Posterior cingulate gyrus (tissue), 11 donors: ENCODE measurements at regions not wholly inside any gene's neighbourhood (a gene's known extent, or its start where the extent isn't known, plus 50 kb on each side); places are given as distances from the start of the nearest gene placed in this dataset.
A peak's percentile ranks its signal among the peaks of the same experiment; 100 is the strongest.
"Not testable (repeated sequence)": the region's sequence is repeated elsewhere in the genome, so short reads cannot be mapped to it uniquely, and the experiment has no call there.

Experiments used
- DNase-seq, 10 donors: peaks; one replicate each; pipeline versions ENCODE4 v3.0.0 to v3.0.0-alpha.2; 2020 to 2021; ENCODE audit warnings: mixed read lengths in 3 of 10
- intact Hi-C: fragments of 100-400 bp; cut with DNase I; formaldehyde crosslinking; loops from one replicate; pipeline ENCODE4 v1.15.1; 2023

- DNase-seq, intact Hi-C loops: not testable (repeated sequence)
Measured at GRCh38 chr19:34620134-34620533, 56.8 kb downstream of the SCGB2B2 start.

GRCh38 chr19:34618410-34618809 lies 58.5 kb downstream of the SCGB2B2 start:
- no peak for DNase-seq
- intact Hi-C loops, result no loop called here

- DNase-seq, result not testable (repeated sequence)
Measured at GRCh38 chr19:34617996-34618395, 59.0 kb downstream of the SCGB2B2 start.

GRCh38 chr19:34603003-34603402 lies 74.0 kb downstream of the SCGB2B2 start:
- intact Hi-C loops, result no loop called here
- no peak for DNase-seq

More at GRCh38 chr19:34617996-34618395, 59.0 kb downstream of the SCGB2B2 start:
- intact Hi-C loops, result not testable (repeated sequence)

- intact Hi-C loops, result no loop called here
- no peak for DNase-seq
Measured at GRCh38 chr19:34601071-34601470, 75.9 kb downstream of the SCGB2B2 start.

GRCh38 chr19:34600366-34600765 lies 76.6 kb downstream of the SCGB2B2 start:
- intact Hi-C loops, result no loop called here
- DNase-seq, result no peak

GRCh38 chr19:34598217-34599155 lies 78.5 kb downstream of the SCGB2B2 start:
- peak in 1 of 10 donors; percentile 61 for DNase-seq
- intact Hi-C loops, result no loop called here

GRCh38 chr19:34597596-34597995 lies 79.4 kb downstream of the SCGB2B2 start:
- peak in 1 of 10 donors; percentile 74 for DNase-seq
- intact Hi-C loops, result no loop called here

- DNase-seq, result no peak
- intact Hi-C loops, result no loop called here
Measured at GRCh38 chr19:34596989-34597388, 80.0 kb downstream of the SCGB2B2 start.

GRCh38 chr19:34596115-34596514 lies 80.8 kb downstream of the SCGB2B2 start:
- DNase-seq, result peak in 1 of 10 donors; percentile 85
- intact Hi-C loops, result no loop called here

- peak in 1 of 10 donors; percentile 68 for DNase-seq
- intact Hi-C loops, result no loop called here
Measured at GRCh38 chr19:34595683-34596082, 81.3 kb downstream of the SCGB2B2 start.

- intact Hi-C loops, result no loop called here
- no peak for DNase-seq
Measured at GRCh38 chr19:34590228-34590627, 86.7 kb downstream of the SCGB2B2 start.

- intact Hi-C loops, result no loop called here
- peak in 1 of 10 donors; percentile 38 for DNase-seq
Measured at GRCh38 chr19:34589730-34590129, 87.2 kb downstream of the SCGB2B2 start.

- DNase-seq, result no peak
- intact Hi-C loops, result no loop called here
Measured at GRCh38 chr19:34588846-34589245, 88.1 kb downstream of the SCGB2B2 start.

GRCh38 chr19:34588249-34588648 lies 88.7 kb downstream of the SCGB2B2 start:
- DNase-seq, result peak in 1 of 10 donors; percentile 60
- intact Hi-C loops, result no loop called here

- no peak for DNase-seq
- intact Hi-C loops, result no loop called here
Measured at GRCh38 chr19:34580408-34580807, 96.6 kb downstream of the SCGB2B2 start.

- no peak for DNase-seq
- intact Hi-C loops, result no loop called here
Measured at GRCh38 chr19:34580055-34580336, 97.0 kb downstream of the SCGB2B2 start.

- intact Hi-C loops, result no loop called here
- DNase-seq, result peak in 1 of 10 donors; percentile 65
Measured at GRCh38 chr19:34579281-34580054, 97.5 kb downstream of the SCGB2B2 start.

GRCh38 chr19:34578751-34579150 lies 97.2 kb downstream of the WTIP start:
- peak in 1 of 10 donors; percentile 47 for DNase-seq
- intact Hi-C loops, result no loop called here

GRCh38 chr19:34578173-34578572 lies 96.6 kb downstream of the WTIP start:
- intact Hi-C loops, result no loop called here

GRCh38 chr19:34577531-34578101 lies 96.1 kb downstream of the WTIP start:
- peak in 1 of 10 donors; percentile 75 for DNase-seq
- intact Hi-C loops, result no loop called here

More at GRCh38 chr19:34578173-34578572, 96.6 kb downstream of the WTIP start:
- DNase-seq, result peak in 1 of 10 donors; percentile 27
